ENCODE measurements at regions not wholly inside any gene's neighbourhood (a gene's known extent, or its start where the extent isn't known, plus 50 kb on each side); places are given as distances from the start of the nearest gene placed in this dataset.

DNA sequence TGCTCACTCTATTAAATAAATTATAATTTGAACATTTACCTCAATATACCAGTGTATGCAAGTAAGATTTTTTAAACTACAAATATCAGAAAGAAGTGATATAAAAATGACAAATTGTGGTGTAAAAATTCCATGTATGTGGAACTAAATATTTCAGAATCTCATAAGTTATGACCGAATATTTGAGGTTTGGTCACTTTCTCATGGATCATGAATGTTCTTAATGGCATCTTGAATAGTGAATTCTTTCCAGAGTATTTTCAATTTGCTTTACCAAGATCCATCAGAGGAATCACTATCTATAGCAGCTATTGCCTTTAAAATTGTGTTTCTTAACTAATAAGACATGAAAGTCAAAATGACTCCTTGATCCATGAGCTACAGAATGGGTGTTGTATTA is 950.6 kb downstream of the TBC1D32 start:
- TF ChIP-seq CTCF (IDR thresholded peaks at IDR 0.05), result no peak
- no peak for TF ChIP-seq POLR2A (IDR thresholded peaks at IDR 0.05)
